ENCODE measurements at regions not wholly inside any gene's neighbourhood (a gene's known extent, or its start where the extent isn't known, plus 50 kb on each side); places are given as distances from the start of the nearest gene placed in this dataset.

DNA sequence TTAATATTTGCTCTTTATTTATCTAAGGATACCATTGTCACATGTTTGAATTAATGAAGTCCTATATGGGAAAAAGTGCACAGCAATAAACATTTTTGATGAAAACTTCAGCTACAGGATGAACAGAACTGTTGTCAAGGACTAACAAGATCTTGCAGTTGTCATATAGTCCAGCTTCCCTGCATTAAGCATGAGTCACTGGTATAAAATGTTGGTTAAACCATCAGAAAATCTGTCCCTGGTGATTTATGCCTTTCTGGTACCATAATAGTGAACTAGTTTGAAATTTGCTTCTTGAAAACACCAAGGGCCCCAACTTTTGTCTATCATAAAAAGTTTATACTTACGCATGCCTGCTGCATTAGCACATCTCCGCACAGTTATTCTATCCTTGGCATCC is 60.4 kb upstream of the RSPO3 start:
- peak; percentile 81 for DNase-seq (ENCODE audit: low read depth)

DNA sequence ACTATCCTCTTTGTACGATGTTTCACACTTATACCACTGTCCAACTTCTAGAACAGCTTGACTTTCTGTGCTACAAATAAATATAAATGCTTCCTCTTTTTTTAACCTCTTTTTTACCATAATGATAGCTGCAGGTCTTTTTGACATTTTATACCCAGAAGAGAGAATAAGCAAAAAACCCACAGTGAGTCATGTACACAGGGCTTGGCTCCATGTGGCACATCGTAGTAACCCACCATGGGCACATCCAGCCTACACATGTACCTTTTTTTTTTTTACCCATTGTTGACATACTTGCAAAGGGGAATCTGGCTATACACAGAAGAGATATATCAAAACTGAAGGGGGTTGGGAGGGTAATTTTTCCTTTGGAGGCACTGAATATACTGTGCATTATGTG is 59.5 kb upstream of the RSPO3 start:
- DNase-seq (ENCODE audit: low read depth): peak; percentile 35

Measured in LHCN-M2 (cell line).